GM10248 (cell line): ENCODE measurements at regions not wholly inside any gene's neighbourhood (a gene's known extent, or its start where the extent isn't known, plus 50 kb on each side); places are given as distances from the start of the nearest gene placed in this dataset.

ENCODE experiments used
- CTCF ChIA-PET: fragments of 300-600 bp; sonication (Branson Sonifier 250); formaldehyde crosslinking; extraction: SDS; loops from one replicate; lab custom pipeline; 2021; ENCODE audit warnings: antibody characterized with exemption; lab: Yijun Ruan, JAX
- POLR2A ChIA-PET: fragments of 350-650 bp; sonication (Branson Sonifier 250); formaldehyde crosslinking; extraction: SDS; loops from one replicate; lab custom pipeline; 2020; ENCODE audit warnings: antibody characterized with exemption; lab: Yijun Ruan, JAX
- DNase-seq: peaks from one replicate; pipeline ENCODE4 v3.0.0; 2012; ENCODE audit errors: extremely low spot score
- CTCF ChIP-seq: IDR thresholded peaks from 2 replicates; pipeline ENCODE4 v1.5.1; 2012; ENCODE audit warnings: mild to moderate bottlenecking, low read depth; ENCODE audit errors: extremely low read depth, missing control alignments, control extremely low read depth

GRCh38 chr4:58216461-58216860 lies 1106.3 kb upstream of the IGFBP7 start:
- DNase-seq, result no peak
- POLR2A ChIA-PET, result no interaction called here
- CTCF ChIA-PET, result no interaction called here
- TF ChIP-seq CTCF, result no peak

GRCh38 chr4:58214376-58214775 lies 1104.2 kb upstream of the IGFBP7 start:
- DNase-seq, result no peak
- ChIA-PET POLR2A (no interaction called here), CTCF (interaction anchor here (1.1 to 1.5 kb wide), 2 partner anchors 14 to 24 kb away, joined by 3 to 4 read pairs; no protein-coding TSS in a partner anchor)
- no peak for TF ChIP-seq CTCF

GRCh38 chr4:58209551-58209950 lies 1099.4 kb upstream of the IGFBP7 start:
- ChIA-PET POLR2A (no interaction called here), CTCF (no interaction called here)
- no peak for TF ChIP-seq CTCF
- DNase-seq, result no peak

GRCh38 chr4:58209001-58209400 lies 1098.8 kb upstream of the IGFBP7 start:
- no peak for DNase-seq
- ChIA-PET CTCF (no interaction called here), POLR2A (no interaction called here)
- no peak for TF ChIP-seq CTCF

- TF ChIP-seq CTCF, result no peak
- no peak for DNase-seq
- ChIA-PET POLR2A (no interaction called here), CTCF (no interaction called here)
Observed at GRCh38 chr4:58205446-58206235, 1095.5 kb upstream of the IGFBP7 start.

- ChIA-PET POLR2A (no interaction called here), CTCF (interaction anchor here (1.2 to 1.5 kb wide), 2 partner anchors 9 to 11 kb away, joined by 3 to 4 read pairs; no protein-coding TSS in a partner anchor)
- no peak for DNase-seq
Observed at GRCh38 chr4:58192217-58192616, 1082.0 kb upstream of the IGFBP7 start.

More at GRCh38 chr4:58192217-58192616, 1082.0 kb upstream of the IGFBP7 start:
- TF ChIP-seq CTCF, result no peak
